HG03565 (cell line): ENCODE measurements at regions not wholly inside any gene's neighbourhood (a gene's known extent, or its start where the extent isn't known, plus 50 kb on each side); places are given as distances from the start of the nearest gene placed in this dataset.

Experiments
- ATAC-seq: cut with Tn5 transposase; IDR thresholded peaks from one replicate; pipeline ENCODE4 v1.9.1; 2021; ENCODE audit warnings: mild to moderate bottlenecking, moderate library complexity; ENCODE audit not compliant: unreplicated experiment

DNA sequence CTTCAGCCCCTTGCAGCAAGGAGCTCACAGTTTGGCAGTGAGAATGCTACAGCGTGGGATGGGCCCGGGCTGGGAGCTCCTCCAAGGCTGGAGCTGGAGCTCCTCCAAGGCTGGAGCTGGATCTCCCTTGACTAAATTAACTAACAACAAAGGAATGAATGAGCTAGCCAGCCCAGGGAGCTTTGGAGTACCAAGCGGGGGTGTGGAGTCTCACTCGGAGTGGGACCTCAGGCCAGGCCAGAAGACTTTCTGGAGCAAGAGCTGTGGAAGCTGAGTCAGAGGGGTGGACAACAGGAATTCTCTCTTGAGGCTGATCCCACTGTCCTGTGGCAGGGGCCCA lies 244.7 kb upstream of the HS6ST1 start:
- no peak for ATAC-seq

DNA sequence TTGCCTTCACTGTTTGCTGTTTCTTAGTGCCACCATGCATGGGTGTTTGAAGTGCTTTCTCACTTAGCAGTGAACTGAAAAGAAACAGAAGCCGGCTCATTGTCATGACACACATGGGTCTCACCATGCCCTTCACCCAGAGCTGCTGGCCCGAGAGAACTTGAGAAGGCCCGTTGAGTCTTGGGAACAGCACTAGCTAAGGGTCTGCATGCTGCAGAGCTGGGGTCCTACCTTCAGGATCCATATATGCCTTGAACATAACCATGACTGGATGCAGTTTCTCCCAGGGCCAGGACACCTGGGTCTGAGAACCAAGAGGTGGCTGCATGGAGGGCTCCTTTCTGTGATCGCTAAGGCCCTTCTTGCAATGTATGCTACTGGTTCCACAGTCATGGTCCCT lies 245.5 kb upstream of the HS6ST1 start:
- ATAC-seq: no peak

DNA sequence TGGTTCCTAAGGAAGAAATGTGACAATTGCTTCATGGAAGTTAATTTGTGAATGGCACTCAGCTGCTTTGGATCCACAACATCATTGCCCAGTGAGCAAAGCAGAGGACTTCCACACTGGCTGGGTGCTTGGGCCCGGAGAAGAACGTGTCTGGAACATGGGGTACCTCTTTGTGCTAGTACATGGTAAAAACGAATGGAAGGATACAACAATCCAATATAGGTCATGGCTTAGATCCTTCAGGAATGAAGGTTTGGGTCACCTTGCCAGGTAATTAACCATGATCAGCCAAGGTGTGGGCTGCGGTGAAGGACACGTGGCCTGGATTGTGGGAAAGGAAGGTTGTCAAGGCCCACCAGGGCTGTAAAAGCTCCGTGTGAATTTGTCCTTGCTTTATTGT lies 245.9 kb upstream of the HS6ST1 start:
- no peak for ATAC-seq

DNA sequence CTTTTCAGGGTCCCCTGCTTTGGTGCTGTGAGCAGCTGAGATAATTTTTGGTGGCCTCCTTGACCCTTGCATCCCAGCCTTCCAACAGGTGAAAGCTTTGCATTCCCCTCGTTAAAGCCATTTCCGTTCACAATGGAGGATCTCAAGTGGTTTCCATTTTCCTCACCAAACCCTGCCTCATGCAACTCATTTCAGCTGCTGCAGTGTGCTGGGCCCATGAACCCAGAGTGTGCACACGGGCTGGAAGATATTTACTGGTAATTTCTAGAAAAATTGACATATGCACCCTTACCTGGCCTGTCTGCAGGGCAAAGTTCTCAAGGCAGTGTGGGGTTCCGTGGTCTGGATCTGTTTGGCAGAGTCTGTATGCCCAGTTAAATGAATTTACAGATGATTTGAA lies 246.8 kb upstream of the HS6ST1 start:
- no peak for ATAC-seq

DNA sequence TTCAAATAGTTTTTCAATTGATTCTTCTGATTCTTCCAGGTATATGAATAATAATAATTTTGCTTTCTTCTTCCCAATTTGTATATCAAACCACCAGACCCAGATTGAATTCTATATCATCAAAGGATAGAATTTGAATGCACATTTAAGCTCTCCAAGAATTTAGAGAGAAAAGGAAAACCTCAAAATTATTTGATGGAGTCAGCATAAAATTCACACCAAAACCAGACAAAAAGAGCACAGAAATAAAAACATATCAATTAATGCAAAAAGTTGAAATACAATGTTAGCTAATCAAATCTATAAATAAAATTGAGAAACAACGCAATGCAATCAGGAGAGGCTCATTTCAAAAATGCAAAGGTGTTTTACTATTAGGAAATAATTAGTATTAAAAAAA lies 248.0 kb upstream of the HS6ST1 start:
- ATAC-seq: no peak

DNA sequence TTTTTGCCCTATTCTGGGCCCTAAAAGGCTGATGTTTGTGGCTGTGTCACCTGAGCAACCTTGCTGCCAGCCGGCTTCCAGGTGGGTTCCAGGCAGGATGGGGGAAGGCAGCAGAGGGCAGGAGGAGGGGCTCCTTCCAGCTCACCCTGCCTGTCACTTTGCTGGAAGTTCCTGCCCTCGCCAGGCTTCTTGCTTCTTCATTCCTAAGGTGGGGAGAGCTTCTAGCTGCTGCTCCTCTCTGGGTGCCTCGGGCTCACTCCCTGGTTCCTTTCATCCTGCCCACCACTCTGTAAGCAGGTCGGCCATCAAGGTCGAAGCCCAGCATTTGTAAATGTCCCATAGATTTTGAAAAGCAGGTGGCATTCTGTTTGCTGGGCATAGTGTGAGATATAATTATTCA lies 249.4 kb upstream of the HS6ST1 start:
- ATAC-seq: no peak

DNA sequence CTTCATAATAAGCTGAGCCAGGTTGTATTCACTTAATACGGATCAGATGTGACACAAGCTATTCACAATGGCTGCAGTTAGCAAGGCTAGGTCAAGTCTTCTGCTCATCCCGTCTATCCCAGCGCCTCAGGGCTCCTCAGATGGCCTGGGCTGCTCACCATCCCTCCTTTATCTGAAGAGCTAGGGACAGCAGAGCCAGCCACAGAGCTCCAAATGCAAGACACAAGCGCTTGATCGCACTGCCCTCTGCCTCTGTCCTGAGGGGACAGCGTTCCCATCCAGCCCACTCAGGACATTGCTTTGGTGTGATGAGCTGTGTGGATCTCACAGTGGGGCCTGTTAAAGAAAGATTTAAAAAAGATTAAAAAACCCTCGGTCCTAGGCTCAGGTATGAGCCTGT lies 254.4 kb upstream of the HS6ST1 start:
- ATAC-seq: no peak

DNA sequence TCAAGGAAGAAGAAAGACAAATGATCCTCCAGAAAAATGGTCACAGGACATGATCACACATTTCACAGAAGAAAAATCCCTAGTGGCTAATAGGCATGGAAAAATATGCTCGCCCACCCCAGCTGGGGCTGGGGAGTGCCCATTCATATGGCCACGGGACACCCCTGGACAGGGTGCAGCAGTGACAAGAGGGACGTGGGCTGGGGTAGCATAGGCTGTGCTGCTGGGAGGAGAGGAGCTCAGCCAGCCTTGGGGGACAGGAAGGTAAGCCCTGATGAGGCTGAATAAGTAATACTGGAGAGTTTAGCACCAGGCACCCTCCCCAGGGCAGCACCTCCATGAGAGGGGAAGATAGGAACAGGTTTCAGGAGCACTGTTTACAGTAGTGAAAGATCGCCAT lies 254.9 kb upstream of the HS6ST1 start:
- no peak for ATAC-seq

DNA sequence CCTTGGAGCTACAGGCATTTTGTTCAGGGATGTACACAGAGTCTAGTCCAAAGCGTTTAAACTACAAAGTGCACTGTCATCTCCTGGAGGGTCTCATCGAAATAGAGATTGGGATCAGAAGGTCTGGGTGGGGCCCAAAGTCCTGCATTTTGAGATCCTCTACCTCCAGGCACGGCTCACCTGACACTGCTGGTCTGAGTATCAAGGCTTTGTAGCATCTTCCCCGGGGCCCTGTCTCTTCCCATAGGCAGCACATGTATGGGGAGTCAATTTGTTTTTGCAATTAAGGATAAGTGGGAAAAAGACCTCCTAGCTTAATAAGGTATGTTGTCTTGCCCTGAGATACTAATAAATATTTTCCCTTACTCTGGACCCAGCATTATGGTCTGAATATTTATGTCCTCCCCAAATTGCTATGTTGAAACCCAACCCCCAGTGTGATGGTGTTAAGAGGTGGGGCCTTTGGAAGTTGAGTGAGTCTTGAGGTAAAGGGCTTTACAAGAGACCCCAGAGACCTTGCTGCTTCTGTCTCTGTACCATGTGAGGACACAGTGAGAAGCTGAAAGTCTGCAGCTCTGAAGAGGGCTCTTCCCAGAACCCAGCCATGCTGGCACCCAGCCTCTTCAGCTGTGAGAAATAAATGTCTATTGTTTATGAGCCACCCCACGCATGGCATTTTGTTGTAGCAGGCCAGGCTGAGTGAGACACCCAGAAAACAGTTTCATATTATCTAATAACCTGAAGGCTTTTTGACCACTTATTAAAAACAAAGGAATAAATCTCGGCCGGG lies 258.7 kb upstream of the HS6ST1 start:
- no peak for ATAC-seq

DNA sequence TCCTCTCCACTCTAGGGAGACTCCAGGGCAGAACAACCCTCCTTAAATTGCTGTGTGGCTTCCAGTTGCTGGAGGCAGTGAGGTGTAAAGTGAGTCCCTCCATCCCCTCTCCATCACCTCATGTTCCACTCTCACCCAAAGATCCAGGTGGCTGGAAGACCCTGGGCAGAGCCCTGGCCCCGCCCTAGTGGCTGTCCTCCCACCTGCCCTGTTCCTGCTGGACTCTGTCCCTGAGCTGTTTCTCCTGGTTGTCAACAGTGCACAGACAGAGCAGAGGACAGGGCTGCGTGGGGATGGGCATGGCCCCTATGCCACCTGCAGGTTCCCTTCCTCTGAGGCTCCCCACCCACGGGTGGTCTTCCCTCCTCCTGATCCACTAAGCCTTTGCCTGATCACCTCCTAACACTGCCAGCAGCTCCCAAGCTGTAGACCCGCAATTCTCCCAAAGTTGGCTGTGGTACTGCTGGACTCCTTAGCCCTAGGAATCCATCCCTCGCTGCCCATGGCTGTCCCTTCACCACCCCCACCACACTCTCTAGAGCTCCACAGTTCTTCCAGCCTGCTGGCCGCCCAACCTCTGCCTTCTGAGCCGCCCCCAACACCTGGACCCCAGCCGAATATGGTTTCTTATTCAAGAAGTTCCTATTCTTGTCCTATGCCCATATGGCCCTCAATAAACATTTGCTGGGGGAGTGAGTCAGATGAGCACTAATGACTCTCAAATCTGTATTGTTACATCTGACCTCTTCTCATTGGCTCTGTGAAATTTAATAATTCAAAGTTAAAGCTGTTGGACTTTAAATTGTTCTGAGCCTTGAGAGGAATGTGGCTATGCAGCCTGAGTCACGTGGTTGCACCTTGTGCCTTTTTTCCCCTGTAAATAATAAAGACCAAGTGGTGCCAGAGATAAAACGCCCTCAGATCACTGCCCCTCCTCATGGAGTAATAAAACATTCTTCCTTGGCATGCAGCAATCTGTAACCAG lies 260.0 kb upstream of the HS6ST1 start:
- ATAC-seq: no peak

DNA sequence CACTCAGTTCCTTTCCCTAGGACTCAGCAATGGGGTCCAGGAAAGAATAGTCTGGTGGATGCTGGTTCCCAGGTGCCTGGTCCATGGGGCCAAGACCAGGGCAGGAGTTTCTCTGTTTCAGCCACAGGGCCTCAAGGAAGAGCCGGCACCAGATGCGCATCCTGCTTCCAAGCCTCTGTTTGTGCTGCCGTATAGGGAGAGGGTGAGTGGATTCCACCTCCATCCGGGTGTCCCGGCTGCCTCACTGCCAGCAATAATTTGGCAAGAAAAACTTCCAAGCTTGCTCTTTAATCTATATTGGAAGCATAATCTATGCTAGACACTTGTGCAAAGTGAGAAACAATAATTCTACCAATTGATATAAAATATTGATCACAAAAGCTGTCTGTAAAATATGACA lies 261.2 kb upstream of the HS6ST1 start:
- no peak for ATAC-seq

DNA sequence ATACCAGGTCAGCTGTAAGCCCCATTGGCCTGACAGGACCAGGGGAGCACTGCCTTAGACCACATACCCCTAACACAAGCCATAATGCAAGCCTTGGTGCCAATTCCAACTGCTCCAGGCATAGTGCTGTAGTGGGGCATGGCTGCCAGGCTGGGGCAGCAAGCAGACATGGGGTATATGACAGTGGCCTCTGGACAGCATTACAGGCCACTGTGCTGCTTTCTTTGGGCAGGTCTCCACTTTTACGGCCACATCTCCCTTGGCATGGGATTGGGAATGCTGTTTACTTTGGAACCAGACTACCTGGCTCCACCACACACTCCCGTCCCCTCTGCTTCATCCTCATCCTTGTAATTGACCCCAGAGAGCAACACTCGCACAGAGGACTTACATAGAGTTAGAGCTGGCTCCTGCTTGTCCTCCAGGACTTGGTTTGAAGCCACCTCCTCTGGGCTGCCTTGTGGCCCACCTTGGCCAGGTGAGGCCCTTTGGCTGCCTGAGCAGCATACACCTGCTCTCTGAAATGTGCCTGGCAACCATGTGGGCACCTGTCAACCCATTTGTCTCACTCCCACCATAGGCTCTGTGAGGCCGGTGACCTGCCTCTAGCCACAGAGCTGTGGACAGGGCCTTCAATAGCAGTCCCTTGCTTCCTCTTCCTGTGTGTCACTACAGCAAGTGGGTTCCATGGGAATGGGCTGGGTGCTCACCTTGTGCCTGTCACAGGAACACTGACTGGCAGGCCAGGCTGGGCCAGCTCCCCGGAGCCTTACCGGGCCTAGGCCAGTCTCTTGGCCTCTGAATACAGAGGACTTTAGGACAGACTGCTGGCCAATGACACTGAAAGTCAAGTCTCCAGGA lies 262.6 kb upstream of the HS6ST1 start:
- no peak for ATAC-seq

DNA sequence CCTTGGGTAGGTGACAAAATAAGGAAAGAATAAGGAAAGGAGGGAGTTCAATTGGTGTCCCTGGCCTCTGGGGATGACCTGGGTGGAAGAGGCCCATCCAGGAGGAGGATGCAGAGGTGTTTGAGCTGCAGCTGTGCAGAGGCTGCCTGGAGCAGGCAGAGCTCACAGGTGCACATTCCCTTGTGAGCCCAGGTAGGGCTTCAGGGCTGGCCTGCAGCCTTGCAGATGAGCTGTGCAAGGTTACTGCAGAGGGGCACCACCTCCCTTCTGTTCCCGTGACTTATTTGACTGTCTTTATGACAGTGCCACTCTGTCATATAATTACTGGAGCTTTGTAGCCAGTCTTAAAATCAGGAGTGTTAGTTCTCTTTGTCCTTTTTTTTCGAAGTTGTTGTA lies 263.2 kb upstream of the HS6ST1 start:
- no peak for ATAC-seq

DNA sequence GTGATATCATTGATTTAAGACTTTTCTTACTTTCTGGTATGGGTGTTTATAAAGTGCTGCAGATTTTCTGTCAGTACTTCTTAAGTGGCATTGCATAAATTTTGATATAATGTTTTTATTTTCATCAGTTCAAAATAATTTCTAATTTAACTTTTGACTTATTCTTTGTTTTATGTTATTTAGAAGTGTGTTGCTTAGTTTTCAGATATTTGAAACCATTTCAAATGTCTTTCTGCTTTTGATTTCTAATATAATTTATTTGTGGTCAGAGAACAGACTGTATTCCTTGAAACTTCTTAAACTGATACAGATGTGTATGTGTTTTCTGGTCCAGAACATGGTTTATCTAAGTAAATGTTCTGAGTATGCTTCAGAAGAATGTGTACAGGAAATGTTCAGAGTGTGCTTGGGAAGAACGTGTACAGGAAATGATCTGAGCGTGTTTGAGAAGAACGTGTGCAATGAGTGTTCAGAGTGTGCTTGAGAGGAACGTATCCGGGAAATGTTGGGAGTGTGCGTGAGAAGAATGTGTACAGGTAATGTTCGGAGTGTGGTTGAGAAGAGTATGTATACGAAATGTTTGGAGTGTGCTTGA lies 265.7 kb upstream of the HS6ST1 start:
- ATAC-seq: no peak

DNA sequence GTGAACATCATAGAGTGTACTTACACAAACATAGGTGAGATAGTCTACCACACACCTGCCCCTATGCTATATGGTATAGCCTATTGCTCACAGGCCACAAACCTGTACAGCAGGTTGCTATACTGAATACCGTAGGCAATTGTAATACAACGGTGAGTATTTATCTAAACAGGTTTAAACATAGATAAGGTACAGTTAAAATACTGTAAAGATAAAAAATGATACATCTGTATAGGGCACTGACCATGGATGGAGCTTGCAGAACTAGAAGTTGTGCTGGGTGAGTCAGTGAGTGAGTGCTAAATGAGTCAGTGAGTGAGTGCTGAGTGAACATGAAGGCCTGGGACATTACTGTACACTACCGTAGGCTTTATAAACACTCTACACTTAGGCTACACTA lies 267.0 kb upstream of the HS6ST1 start:
- no peak for ATAC-seq

DNA sequence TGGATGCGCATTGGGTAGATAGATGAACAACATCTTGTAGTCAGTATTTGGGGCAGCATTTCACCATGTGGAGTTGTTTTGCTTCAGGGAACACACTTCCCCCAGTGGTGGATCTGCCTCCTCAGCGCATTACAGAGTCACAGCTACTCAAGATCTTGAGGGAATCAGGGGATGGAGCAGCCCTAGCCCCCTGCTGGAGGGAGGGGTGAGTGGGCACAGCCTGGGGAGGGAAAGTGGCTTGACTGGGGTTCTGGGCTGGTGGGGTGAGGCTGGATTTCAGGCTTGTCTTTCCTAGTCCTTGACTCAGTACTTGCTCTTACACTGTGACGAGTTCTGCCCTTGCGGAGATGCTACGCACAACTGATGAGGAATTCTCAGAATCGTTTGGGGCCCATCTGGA lies 271.0 kb upstream of the HS6ST1 start:
- no peak for ATAC-seq

DNA sequence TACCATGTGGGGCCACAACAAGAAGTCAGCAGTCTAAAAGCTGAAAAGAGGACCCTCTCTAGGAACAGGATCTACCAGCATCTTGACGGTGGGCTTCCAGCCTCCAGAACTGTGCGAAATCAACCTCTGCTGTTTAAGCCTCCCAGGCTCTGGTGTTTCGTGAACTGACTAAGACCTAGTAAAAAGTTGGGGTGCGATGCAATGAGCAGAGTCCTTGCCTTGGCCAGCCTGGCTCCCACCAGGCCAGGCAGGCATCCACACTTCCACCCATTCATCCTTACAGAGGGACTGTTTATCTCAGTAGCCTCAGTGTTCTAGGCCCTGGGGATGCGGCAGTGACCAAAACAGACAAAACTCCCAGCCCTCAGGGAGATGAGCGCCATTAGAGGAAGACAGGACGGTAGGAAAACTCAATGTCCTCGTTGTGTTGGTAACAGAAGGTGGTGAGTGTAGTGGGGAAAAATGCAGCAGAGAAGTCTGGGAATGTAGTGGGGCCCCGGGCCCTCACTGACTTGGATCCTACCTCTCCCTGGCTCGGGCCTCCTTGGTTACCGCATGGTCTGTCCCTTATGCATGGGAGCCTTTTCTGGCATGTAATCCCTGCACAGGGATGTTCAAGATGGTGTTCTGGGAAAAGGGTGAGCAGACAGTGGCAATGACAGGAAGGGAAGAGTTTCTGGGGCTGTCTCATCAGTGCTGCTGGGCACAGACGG lies 271.8 kb upstream of the HS6ST1 start:
- no peak for ATAC-seq

DNA sequence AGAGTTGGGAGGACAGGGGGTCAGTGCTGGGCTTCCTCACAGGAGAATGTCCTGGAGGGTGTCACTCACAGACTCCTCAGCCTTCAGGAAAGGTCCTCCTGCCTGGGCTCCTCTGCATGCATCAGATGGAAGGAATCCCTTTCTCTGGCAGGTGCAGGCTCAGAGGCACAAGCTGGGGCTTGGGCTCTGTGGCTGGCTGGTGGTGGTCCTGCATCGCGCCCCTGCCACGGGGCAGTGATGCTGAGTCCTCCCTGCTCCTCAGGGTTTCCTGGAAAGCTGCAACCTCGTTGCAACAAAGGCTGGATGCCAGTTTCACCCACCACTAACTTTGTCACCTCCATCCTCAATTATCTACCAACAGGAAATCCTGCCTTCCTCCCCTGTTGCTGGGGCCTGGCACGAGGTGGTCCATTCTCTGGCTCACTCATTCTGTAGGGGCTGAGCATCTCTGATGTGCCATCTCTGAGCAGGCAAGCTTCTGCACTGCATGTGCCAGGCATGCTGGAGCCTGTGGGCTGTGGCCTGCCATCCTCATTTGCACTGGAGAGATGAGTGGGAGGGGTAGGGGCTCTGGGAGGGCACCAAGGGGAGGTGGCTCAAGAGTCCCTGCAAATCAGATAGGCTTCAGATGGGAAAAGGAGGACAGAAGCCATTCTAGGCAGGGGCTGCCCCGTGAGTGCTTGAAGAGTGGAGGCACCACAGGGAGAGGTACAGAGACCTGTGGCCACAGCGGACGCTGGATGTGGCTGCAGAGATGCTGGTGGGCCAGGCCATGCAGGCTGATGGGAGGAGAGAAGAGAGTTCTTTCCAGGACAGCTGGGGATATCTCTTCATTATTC lies 272.6 kb upstream of the HS6ST1 start:
- ATAC-seq: no peak
